SK-N-DZ (cell line): ENCODE measurements at regions not wholly inside any gene's neighbourhood (a gene's known extent, or its start where the extent isn't known, plus 50 kb on each side); places are given as distances from the start of the nearest gene placed in this dataset.

Experiments used
- DNase-seq: peaks from one replicate; pipeline ENCODE4 v3.0.0-alpha.2; 2015; ENCODE audit warnings: low spot score

DNA sequence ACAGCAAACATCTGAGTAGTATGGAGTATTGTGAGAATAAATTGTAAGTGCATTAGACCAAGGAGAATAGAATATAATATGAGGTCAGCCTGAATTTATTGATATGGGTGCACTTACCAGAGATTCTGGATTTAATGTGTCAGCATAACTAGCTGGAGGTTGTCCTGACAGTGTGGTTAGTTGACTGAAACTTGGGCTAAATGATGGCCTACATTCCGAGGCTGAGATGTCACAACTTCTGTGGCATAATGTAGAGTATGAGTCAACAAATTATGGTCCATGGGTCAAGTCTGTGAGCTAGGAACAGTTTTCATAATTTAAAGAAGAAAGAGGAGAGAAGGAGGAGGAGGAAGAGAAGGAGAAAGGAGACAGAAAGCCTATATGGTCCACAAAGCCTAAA is 127.6 kb downstream of the QPCT start:
- no peak for DNase-seq

DNA sequence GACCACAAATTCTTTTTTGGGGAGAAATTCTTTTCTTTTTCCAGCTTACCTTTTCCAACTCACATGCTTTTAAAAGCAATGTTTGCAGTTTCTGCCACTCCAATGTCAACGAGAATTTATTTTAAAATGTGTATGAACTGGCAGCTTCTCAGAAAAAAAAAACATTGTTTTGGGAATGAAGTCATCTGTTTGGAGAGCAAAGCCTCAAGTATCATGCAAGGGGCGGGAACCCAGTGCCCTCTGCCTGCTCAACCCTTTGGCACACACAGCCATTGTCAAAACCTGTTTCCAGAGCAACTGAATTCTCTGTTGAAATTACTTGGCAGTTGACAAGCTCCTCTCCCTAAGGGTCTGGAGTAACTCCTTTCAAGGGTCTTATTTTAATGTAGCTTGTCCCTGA is 128.5 kb downstream of the QPCT start:
- no peak for DNase-seq

DNA sequence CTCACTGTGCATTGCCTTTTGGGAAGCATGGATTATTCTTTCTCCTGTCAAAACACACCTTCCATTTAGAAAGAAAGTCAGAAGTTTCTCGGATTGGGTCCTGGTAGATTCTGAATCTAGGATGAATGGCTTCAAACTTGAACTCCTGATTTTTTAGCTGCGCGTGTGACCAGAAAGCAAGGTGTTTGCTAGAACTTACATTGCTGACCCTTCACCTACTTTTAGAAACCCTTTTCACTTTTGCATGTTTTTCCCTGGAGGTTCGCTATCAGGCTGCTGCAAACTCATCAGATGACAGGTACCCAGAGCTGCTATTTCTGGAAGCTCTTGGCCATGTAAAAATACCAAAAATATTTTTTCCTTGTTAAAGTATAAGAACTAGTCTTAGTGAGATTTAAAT is 132.0 kb downstream of the QPCT start:
- no peak for DNase-seq

DNA sequence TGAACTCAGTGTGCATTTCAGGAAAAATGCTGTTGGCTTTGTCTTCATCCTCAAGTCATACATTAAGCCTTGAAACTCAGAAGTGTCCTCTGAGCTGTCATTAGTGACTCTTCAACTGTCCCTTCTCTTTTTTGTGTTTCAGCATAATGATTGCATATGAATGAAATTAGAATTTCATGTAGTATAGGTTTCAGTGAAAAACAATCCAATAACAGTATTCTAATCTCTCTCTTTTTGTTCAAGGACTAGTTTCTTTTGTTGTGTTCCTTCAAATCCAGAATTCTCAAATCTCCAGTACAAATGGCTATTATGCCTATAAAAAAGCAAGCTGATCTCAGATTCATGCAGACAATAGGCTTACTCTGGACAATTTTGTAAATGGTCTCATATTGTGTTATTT is 133.5 kb downstream of the QPCT start:
- no peak for DNase-seq

DNA sequence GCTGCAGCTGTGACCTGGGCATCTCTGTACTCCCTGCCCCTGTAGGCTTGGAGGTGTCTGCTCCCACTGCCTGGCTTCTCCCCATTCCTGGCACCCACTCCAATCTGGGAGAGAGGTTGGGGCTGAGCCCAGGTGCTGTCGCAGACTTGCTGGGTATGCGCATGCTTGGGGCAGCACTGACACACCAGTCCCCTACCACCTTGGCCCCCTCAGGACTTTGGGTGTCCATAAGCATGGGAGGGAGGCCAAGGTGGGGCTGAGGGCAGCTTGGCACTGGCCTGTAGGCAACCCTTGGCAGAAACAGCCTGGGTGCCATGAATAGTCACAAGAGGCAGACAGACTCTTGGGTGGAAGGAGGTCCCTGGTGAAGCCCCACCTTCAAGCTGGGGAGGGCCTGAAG is 136.8 kb downstream of the QPCT start:
- no peak for DNase-seq

DNA sequence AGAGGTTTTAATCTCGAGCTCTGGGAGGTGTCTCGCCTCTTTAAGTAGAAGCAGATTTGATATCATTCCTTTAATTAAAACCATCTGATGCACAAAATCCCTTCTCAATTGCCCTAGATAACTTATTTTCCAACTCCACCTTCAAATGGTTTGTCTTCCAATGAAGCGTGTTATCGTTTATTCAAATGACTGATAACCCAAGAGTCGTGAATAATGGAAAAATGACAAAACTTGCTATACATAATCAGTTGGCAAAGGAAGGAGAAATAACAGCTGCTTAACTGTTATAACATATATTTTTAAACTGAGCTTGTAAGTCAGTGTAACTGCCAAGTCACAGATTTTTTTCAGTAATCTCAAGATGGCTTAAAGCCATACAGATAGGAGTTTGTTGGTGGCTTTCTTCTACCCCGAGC is 144.6 kb downstream of the QPCT start:
- no peak for DNase-seq

DNA sequence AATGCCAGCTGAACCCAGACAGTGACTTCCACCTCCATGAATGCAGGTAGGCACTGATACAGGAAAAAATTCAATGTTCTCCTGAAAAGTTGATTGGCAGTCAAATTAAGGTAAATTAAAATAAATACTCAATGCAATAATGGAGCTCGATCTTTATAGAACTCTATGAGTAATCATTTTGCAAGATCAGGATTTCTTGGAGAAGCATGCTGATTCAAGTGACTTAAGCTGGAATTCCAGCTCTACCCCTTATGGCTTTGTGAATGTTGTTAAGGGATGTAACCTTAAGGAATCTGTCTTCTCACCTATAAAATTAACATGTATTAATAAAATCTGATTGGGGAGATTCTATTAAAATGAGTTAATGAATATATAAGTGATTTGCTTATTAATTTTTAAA is 145.1 kb downstream of the QPCT start:
- DNase-seq: no peak

DNA sequence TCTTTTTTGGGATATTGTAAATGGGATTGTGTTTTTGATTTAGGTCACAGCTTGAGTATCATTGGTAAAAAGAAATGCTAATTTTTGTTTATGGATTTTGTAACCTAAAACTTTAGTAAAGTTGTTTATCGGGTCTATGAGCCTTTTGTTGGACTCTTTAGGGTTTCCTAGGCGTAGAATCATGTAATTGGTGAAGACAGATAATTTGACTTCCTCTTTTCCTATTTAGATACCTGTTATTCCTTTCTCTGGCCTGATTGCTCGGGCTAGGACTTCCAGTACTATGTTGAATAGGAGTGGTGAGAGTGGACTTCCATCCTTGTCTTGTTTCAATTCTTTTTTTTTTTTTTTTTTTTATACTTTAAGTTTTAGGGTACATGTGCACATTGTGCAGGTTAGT is 149.0 kb downstream of the QPCT start:
- no peak for DNase-seq

DNA sequence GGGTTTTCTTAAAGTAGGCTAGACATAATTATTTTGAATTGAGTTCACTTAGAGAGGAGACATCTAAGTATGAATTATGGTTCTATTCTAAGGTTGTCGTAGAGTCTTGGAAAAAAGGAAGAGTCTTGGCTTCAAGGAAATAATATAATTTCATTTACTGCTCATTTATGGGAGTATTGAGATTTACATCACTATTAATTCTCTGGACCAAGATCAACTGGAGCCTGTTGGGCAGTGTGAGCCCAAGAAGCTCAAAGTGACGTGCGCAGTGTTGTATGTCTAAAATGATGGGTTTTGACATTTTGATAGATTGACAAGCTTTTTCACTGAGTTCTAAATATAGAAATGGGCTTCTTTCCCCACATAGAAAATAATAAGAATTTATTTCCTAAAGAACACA is 154.7 kb downstream of the QPCT start:
- no peak for DNase-seq

DNA sequence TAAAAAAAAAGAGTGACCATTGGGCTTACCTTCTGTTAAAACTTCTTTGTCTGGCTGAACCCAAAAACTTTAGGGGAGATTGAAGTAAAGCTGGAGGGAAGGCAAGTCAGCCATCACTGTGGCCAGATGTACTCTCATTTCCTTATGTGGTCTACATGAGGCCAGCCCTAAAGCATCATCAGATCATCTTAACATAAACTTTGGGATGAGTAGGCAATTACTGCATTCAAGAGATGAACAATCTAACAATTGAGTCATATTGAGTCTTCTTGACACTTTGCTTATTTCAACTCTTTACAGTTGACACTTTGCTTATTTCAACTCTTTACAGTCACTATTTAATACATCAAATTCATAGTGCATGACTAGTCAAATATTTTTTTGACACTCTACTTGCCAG is 155.6 kb downstream of the QPCT start:
- DNase-seq: no peak

DNA sequence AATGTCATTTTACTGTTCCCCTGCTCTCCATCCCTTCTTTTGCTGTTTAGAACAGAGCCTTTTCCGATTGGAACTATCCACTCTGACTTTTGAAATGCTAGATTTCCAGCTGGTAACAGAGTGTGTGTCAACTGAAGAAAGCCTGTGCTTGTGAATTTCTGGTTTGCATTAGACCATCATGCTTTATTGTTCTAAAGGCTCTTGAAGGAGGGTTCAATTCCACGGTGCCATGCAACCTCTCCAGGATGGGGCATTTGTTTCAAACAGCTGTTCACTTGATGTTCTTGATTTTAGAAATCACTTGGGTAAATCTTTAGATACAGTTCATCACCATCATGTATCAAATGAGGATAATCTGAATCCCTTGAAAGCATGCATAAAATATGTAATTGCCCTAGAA is 156.7 kb downstream of the QPCT start:
- no peak for DNase-seq

DNA sequence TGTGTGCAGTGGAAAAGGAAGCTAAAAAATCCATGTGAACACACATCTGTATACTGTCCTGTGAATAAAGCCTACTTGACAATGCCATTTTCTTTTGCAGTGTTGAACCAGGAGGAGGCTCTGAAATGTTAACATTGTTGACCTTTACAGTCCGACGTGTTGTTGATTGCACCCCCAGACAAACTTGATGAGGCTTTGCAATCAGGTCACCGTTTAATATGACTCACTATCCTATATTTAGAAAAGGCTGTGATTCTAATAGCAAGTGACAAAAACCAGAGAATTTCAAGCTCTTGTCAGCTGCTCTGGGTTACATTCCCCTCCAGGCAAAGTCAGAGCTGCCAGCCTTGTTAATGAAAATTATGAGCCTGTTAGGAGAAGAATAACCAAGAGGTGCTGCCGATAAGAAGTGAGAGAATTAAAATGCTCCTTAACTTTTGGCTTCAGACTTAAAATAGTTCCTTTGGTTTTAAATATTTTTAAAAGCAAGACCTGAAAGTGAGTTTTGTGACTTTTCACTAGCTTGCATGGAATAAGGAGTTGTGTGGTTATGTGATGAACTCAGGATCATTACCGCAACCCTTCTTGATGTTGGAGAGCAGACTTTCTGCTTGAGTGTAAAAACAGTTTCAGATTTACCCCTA is 162.1 kb downstream of the QPCT start:
- DNase-seq: peak; percentile 27

DNA sequence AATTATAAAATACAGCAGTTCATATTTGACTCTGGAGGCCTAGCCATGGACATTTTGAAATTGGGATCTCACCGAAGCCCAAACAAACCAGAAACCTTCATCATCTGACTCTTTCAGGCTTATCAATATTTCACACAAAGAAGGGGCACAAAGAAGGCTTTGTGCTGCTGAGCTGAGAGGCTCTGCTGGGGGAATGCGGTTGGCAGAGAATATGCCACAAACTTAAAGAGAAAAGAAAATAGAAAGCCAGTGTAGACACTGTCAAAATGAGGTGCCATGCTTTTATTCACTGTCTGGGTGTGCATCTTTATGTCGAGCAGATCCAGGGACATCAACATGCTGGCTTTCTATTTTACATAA is 162.6 kb downstream of the QPCT start:
- no peak for DNase-seq

DNA sequence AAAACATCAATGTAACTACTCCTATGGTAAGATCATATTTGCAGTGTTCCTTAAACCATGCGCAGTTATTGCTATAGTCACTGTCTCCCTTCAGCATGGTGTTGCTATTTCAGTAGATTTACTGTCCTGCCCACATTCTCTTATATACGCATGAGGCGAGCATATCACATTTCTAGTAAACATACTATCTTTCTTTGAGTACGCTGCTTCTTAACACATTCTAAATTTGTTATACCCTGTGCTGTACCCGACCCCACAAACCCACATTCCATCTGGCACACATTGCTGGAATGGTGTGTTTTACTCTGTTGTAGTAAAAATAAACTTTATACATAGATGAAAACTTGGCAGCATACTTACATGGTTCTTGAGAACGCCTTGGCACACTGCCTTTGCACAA is 163.3 kb downstream of the QPCT start:
- no peak for DNase-seq

DNA sequence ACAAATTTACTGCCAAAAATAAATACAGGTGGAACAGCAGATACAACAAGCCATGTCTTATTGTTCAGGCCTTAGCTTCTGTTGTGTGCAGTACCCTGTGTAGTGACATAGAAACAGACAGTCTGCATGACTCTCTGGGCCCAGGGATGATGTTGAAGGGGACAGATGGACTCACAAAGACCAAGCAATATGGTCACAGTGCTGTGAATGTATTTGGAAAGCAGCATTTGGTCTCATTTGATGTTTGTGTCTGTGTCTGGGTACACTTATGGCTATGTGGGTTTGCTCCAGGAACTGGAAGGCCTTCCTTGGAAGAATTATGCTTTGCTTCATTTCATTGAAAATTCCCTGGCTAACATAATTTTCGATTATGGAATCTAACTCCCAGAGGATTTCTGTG is 158.5 kb downstream of the CDC42EP3 start:
- no peak for DNase-seq

DNA sequence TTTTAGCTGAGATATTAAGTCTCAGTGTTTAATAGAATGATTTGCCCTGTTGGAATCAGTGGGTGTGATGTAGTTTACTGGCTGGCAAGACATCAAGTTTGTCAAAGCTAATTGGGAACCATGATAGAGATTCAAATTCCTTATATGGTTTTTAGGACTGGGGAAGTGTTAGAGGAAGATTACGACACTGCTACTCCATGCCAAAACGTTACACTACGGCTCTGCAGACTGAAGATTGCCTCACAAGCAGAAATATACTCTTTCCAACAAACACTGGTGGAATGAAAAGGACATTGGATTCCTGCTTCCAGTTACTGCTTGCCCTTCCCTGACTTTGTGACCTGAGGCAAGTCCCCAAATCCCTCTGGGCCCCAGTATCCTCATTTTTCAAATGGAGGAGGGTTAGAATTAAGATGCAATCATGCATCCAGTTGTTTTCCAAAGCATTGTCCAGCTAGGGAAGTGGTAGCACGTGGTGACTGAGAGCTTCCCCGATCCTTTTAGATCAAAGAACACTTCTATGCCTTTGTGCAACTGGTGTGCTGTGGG is 147.6 kb downstream of the CDC42EP3 start:
- no peak for DNase-seq

DNA sequence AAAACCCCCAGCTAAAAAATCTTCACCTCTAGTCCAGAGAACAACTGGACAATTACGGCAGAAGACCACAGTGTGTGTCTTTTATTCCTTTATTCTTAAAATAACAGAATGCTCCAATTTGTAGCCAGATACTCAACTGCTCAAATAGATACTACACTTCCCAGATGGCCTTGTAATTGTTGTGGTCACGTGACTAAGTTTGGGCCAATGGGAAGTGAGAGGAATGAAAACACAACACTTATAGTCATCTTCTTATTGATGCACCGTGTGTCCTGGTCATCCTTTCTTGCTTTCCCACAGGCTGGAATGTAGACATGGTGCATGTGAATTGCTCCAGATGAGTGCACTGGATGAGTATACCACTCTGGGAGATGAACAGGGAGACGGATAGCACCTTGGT is 145.1 kb downstream of the CDC42EP3 start:
- no peak for DNase-seq

DNA sequence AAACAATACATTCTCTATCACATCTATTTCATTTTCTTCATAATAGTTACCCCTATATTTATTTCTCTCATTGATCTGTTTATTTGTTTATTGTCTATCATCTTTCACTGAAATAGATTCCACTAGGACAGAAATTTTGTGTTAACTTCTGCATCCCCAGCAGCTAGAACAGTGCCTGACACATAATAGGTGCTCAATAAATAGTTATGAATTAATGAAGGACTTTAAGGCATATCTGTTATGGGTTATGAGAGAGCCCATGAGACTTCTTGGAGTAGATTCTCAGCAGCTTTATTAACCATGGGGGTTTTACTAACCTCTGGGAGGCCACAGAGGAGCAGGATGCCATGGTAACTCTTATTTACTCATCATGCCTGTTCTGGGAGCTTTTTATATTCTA is 144.6 kb downstream of the CDC42EP3 start:
- DNase-seq: no peak

DNA sequence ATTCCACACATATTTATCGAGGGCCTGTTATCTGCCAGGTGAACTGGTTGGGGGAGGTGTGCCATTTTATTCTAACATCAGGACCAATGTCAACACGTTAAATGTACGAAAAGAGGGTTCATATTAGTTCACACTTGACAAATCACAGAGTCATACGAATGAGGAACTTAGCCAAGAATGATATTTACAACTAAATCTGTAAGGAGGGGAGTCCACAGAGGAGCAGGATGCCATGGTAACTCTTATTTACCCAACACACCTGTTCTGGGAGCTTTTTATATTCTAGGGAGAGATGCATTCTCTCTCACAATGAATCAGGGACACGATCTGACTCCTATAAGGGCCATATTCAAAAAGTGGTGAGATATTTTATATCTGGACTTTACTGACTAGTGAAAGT is 144.1 kb downstream of the CDC42EP3 start:
- DNase-seq: no peak

DNA sequence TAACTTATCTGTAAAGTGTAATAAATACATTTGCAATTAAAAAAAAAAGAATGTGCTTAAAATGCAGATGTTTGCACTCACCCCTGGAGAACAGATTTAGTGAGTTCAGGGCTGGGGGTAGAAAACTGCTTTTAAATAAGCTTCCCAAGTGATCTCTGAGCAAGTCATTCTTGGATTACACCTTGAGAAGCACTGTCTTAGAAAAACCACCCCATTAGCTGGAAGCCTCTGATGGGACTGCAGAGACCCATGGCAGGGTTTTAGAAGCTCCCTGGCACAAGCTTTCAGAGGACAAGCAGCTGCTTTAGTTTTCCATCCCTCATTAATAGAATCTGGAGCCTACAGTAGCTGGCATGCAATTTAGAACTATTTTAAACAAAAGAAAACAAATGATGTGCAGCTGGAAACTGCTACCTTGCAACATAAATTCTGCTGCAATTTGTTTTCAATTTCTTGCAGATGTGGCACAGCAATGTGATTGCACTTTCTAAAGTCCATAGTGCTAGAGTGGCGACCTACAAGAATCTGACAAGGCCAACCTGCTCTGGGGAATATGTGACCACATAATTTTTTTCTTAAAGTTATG is 141.5 kb downstream of the CDC42EP3 start:
- DNase-seq: no peak

DNA sequence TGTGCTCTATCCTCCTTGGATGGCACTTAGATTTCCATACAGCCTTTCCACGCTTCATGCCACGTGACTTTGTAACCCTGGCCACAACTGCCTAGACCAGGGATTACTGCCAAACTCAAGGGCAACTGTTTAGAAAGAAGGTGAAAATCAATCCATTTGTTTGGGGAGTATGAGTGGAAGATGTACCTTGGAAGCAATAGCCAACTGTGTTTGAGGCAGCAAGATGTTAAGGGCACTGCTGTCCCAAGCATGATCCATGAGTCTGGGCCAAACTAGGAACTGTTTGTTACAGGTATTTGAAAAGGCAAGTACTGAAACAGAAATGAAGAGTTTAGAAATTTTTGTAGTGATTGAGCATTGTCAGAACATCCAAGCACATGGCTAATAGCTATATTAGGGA is 138.9 kb downstream of the CDC42EP3 start:
- no peak for DNase-seq

DNA sequence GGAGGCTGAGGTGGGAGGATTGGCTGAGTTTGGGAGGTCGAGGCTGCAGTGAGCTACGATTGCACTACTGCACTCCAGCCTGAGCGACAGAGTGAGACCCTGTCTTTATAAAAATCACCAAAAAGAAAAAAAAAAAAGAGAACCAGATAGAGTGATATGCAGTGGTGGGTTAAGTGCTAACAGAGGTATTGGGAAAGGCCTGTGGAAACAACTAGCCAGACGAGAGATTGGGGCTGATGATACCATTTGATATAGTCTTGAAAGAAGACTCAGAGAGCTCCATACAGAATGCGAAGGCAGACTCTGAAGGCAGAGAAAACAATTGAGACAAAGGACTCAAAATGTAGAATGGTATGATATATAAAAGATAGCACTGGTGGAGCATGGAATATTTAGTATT is 134.1 kb downstream of the CDC42EP3 start:
- no peak for DNase-seq

DNA sequence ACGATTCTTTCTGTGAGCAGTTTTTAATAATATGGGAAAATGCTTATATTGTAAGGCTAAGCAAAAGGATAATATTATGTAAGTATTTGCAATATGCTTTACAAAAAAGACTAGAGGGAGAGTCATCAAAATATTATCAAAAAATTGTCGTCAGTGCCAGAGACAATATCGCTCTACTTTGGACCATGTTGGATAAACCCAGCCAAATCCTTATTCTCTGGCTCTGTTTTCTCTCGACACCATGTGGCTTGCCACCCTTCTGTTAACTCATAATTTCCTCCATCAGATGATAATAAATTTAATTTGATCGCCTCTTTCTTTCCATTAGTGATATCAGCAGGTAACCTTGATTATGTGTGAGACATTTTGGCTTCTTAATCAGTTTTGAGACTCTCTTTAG is 129.9 kb downstream of the CDC42EP3 start:
- DNase-seq: no peak

DNA sequence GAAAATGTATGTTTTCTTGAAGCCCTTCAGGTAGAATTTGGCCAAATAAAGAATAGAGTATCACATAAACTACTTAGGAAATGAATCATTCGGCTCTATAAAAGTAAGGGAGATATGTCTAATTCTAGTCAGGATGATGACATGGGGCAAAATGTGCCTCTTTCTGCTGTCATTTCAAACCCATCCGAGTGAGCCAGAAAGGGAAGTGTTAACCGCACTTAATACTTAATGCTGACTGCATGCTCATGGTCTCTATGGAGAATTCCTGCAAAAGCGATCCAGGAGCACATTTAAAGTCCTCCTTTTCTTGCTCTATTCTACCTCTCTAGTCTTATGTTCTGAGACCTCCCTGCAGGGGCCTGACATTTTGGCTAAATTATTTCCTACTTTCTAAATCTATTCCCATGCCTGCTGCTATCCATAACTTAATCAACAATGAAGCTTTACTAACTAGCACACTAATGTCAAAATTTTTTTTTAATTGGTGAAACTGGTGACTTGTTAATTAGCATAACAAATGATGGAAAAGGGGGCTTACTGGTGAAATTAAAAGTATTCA is 127.4 kb downstream of the CDC42EP3 start:
- DNase-seq: no peak
